Posterior cingulate gyrus (tissue), 11 donors: ENCODE measurements at regions not wholly inside any gene's neighbourhood (a gene's known extent, or its start where the extent isn't known, plus 50 kb on each side); places are given as distances from the start of the nearest gene placed in this dataset.
"Not testable (repeated sequence)": the region's sequence is repeated elsewhere in the genome, so short reads cannot be mapped to it uniquely, and the experiment has no call there.

Experiments used
- DNase-seq, 10 donors: peaks; one replicate each; pipeline versions ENCODE4 v3.0.0 to v3.0.0-alpha.2; 2020 to 2021; ENCODE audit warnings: mixed read lengths in 3 of 10
- intact Hi-C: fragments of 100-400 bp; cut with DNase I; formaldehyde crosslinking; loops from one replicate; pipeline ENCODE4 v1.15.1; 2023

DNA sequence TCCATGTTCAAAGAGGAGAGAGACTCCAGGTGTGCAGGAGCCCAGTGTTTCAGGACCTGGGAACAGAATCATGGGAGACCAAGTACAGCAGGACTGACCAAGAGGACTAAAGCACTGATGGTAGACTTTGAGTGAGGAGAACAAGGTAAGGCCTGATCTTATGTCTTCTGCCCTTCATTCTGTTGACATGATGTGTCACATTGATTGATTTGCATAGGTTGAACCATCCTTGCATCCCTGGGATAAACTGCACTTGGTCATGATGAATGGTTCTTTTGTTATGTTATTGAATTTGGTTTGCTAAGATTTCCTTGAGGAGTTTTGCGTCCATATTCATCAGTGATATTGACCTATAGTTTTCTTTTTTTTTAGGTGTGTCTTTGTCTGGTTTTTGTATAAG, 497.0 kb downstream of the TMEM121 start:
- DNase-seq = no peak
- intact Hi-C loops = no loop called here

DNA sequence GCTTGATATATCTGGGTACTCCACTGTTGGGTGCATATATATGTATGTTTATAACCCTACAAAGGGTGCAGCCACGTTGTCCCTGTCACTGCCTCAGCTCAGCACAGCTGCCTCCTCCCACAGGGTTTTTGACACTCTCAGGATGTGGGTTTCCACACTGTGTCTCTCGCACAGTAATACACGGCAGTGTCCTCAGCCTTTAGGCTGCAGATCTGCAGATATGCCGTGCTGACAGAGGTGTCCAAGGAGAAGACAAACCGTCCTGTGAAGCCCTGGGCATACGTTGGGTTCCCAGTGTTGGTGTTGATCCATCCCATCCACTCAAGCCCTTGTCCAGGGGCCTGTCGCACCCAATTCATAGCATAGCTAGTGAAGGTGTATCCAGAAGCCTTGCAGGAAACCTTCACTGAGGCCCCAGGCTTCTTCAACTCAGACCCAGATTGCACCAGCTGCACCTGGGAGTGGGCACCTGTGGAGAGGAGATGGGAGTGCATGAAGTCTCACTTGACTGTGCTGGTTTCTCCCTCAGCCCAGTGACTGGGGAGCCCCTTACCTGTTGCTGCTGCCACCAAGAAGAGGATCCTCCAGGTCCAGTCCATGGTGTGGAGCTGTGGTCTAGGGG, 498.7 kb downstream of the TMEM121 start:
- intact Hi-C loops = no loop called here

DNA sequence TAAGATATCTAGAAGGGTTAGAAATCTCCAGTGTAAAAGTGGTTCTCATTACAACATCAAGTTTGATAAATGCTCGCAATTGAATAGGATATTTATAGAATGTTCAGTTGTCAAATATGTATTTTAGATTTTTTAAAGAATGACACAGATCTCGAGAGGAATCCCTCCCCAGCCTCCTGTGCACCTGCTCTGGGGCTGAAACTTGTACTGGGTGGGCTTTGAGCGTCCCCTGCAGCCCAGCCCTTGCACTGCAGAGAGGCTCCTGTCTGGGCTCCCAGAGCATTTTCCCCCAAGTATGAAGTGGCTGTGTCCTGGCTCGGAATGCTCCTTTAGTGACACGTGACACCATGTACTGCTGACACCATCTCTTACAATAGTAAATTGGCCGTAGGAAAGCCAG, 499.6 kb downstream of the TMEM121 start:
- intact Hi-C loops = no loop called here
- no peak for DNase-seq

More for the DNA sequence above, 498.7 kb downstream of the TMEM121 start:
- DNase-seq = no peak

DNA sequence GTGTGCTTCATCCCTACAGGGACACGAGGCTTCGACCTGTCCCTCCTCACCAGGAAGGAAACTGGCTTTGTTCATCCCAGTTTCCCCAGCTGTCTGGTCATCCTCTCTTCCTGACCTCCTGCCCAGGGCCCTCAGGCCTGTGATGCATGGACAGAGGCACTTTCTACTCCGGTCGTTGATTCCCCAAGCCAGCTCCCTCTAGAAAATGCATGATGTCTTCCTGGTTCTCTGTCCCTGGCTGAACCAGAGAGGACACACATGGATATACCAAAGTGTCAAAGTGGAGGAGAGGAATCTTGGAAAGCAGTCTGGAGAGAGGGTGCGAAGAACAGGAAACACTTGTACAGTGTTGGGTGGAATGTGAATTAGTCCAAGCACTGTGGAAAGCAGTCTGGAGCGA, 501.4 kb downstream of the TMEM121 start:
- intact Hi-C loops, DNase-seq: not testable (repeated sequence)

DNA sequence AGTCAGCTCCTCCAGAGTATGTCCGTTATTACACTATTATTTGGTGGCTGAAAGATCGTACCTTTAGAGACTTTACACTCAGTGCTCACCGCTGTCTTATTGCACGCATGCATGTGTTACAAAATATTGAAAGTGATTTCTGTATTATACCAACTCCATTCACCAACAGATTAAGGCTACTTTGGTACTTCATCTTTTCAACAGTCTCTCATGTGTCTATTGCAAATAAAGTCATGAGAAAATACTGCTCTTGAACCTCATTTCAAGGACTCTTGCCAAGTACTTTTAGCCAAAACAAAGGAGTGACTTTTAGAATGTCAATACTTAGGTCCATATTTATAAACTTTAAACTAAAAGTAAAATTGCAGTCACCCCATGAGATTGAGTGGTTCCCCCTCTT, 503.6 kb downstream of the TMEM121 start:
- no peak for DNase-seq
- intact Hi-C loops = no loop called here

GRCh38 chr14:106037380-106037779, 511.0 kb downstream of the TMEM121 start:
- no peak for DNase-seq
- intact Hi-C loops = no loop called here

DNA sequence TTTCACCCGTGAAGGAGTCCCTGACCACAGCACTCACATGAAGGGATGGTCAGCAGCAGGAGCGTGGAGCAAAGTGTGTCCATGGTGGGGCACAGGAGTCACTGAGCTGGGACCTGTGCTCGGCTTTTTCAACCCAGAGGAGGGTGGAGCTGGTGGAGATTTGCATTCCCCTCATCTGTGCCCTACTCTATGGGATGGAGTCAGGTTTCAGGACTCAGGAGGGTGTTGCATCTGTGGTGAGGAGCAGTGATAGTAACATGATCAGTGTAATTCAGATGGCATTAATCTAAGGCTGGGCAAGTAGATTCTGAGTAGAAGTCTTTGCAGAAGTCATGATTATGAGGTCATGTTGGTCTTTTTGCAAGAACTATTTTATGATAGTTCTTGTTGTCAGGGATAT, 511.9 kb downstream of the TMEM121 start:
- DNase-seq = no peak
- intact Hi-C loops = no loop called here

DNA sequence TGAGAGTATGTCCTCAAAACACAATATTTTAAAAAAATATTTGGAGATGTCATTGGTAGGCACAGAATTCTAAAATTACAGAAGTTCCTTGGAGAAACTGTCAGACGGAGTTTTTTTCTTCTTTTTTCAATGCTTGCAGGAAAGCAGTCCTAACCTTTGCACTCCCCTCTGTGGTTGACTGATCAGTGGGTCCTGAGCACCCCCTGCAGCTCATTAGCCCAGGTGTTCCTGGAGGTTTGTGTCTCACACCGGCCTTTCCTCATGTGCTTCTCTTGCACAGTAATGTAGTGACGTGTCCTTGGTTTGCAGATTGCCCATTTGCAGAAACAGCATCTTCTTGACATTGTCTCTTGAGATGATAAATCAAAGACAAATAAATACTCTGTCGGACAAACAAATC, 513.0 kb downstream of the TMEM121 start:
- no peak for DNase-seq
- intact Hi-C loops = no loop called here

- DNase-seq = no peak
- intact Hi-C loops = no loop called here
Measured at GRCh38 chr14:106044515-106044914, 518.1 kb downstream of the TMEM121 start.

DNA sequence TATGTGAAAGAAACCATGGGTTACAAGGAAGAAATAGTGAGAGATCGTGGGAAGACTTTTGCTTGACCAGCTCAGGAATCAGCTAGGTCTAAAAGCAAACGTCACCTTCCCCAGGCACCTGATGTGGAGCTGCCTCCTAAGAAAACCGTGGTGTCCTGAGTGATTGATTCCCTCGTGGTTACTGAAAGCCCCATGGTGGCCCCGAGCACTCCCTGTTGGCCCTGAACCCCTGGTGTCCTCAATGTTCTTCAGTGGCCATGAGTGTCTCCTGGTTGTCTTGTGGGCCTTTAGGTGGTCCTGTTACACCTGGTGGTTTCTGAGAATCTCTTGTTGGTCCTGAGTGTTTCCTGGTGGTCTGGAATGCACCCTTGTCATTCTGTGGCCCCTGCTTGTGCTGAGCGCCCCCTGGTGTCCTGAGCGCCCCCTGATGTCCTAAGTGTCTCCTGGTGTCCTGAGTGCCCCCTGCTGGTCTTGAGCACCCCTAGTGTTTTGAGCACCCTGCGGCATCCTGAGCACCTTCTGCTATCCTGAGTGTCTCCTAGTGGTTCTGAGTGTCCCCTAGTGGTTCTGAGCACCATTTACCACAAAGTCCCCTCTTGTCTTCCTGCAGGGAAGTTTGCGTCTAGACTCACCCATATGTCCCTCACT, 518.7 kb downstream of the TMEM121 start:
- DNase-seq = peak in 1 of 10 donors; percentile 11
- intact Hi-C loops = no loop called here

- intact Hi-C loops = no loop called here
- DNase-seq = no peak
Measured at GRCh38 chr14:106051796-106052195, 525.4 kb downstream of the TMEM121 start.

- intact Hi-C loops = no loop called here
- DNase-seq = no peak
Measured at GRCh38 chr14:106055289-106055688, 528.9 kb downstream of the TMEM121 start.

DNA sequence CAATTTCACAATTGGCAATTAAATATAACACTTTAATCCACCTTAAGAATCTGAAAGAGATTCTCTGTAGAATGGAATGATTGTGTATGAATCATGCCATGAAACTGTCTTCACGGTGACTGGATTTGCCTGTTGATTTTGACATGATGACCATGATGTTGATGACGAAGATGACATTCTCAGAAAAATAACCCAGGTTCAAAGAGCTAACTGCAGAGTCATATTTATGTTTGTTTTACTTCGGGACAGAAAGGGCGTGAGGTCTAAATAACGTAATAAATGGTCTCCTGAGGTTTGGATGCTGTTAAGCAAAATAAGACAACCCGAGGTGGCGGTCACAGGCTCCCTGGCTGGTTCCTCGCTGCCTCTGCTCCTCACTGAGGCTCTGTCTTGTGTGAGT, 532.0 kb downstream of the TMEM121 start:
- intact Hi-C loops = no loop called here
- no peak for DNase-seq

GRCh38 chr14:106060276-106060975, 534.0 kb downstream of the TMEM121 start:
- intact Hi-C loops = no loop called here
- DNase-seq = no peak

DNA sequence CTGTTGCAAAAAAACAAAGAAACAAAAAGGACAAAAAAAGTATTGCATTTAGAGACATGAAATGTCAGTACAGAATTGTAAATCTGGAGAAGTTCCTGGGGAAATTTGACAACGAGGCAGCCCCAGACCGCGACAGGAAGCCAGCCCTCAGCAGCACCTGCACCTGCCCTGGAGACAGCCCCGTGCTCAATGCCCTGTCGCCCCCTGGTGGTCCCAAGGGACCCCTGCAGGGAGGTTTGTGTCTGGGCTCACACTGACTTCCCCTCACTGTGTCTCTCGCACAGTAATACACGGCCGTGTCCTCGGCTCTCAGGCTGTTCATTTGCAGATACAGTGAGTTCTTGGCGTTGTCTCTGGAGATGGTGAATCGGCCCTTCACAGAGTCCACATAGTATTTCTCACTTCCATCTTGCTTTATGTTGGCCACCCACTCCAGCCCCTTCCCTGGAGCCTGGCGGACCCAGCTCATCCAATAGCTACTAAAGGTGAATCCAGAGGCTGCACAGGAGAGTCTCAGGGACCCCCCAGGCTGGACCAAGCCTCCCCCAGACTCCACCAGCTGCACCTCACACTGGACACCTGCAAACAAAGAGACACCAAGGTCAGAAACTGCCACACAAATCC, 535.6 kb downstream of the TMEM121 start:
- intact Hi-C loops, DNase-seq: not testable (repeated sequence)

- intact Hi-C loops = no loop called here
- no peak for DNase-seq
Measured at GRCh38 chr14:106062502-106063272, 536.3 kb downstream of the TMEM121 start.

DNA sequence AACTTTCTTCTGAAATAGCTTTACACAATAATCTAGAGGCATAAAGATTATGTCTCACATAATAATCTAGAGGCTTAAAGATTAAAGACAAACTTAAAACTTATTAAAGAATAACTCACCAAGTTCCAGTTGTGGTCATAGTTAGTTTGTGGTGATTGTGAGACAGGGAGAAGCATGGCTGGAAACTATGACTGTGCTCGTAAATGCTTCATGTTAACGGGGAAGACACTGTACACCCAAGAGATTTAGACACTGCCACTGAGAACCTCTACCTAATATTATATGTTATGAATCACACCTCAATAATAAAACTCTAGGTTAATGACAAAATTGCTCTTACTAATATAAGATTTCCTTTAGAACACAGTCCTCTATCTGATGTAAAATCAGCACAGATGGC, 541.6 kb downstream of the TMEM121 start:
- intact Hi-C loops = no loop called here
- no peak for DNase-seq

- DNase-seq = no peak
- intact Hi-C loops = no loop called here
Measured at GRCh38 chr14:106069804-106070625, 543.6 kb downstream of the TMEM121 start.

DNA sequence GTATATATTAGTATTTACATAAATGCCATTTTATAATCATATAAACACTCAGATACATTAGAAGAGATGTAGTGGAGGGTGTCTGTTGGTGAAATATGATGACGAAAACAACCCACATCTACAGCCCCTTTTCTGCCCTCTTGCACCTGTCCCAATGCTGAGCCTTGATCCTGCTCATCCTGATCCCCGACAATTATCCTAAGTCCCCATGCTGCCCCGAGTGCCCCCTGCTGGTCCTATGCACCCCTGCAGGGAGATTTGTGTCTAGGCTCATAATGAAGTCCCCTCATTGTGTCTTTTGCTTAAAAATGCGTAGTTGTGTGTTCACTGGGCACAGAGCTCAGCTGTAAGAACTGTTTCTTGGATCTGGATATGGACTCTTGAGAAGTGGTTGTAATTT, 554.5 kb downstream of the TMEM121 start:
- intact Hi-C loops = no loop called here

GRCh38 chr14:106081721-106082120, 555.3 kb downstream of the TMEM121 start:
- intact Hi-C loops = not testable (repeated sequence)

More for the DNA sequence above, 554.5 kb downstream of the TMEM121 start:
- peak in 1 of 10 donors; percentile 44 for DNase-seq

More at GRCh38 chr14:106081721-106082120, 555.3 kb downstream of the TMEM121 start:
- not testable (repeated sequence) for DNase-seq
